ENCODE measurements at regions not wholly inside any gene's neighbourhood (a gene's known extent, or its start where the extent isn't known, plus 50 kb on each side); places are given as distances from the start of the nearest gene placed in this dataset.

- no peak for TF ChIP-seq CTCF (IDR thresholded peaks at IDR 0.05; ENCODE audit: low read length)
- no peak for TF ChIP-seq EZH2 (IDR thresholded peaks at IDR 0.05; ENCODE audit: borderline replicate concordance, low read length)
These were observed 264.6 kb upstream of the CLINT1 start for GRCh38 chr5:158123595-158123994.
